ENCODE measurements at regions not wholly inside any gene's neighbourhood (a gene's known extent, or its start where the extent isn't known, plus 50 kb on each side); places are given as distances from the start of the nearest gene placed in this dataset.

GRCh38 chr4:138910914-138911336, 104.7 kb upstream of the NOCT start:
- DNase-seq (ENCODE audit: extremely low spot score, unreplicated experiment), result peak; percentile 86
- H3K4me1 Mint-ChIP-seq (ENCODE audit: unreplicated experiment), result peaks cover 14% of the 10 kb centered on the region
- H3K27me3 Mint-ChIP-seq (ENCODE audit: unreplicated experiment), result no peaks in the 10 kb centered on the region
- no peaks in the 10 kb centered on the region for H3K9me3 Mint-ChIP-seq (ENCODE audit: unreplicated experiment)
- no peaks in the 10 kb centered on the region for H3K36me3 Mint-ChIP-seq (ENCODE audit: unreplicated experiment)
- H3K27ac Mint-ChIP-seq (ENCODE audit: unreplicated experiment), result peak overlapping the region; percentile 82
- no peak overlapping the region for H3K4me3 Mint-ChIP-seq (ENCODE audit: unreplicated experiment)
- no peak for TF ChIP-seq CTCF (IDR thresholded peaks at IDR 0.05)

- H3K36me3 Mint-ChIP-seq (ENCODE audit: unreplicated experiment), result no peaks in the 10 kb centered on the region
- H3K4me1 Mint-ChIP-seq (ENCODE audit: unreplicated experiment), result peaks cover 14% of the 10 kb centered on the region
- peak overlapping the region; percentile 82 for H3K27ac Mint-ChIP-seq (ENCODE audit: unreplicated experiment)
- no peaks in the 10 kb centered on the region for H3K27me3 Mint-ChIP-seq (ENCODE audit: unreplicated experiment)
- no peak overlapping the region for H3K4me3 Mint-ChIP-seq (ENCODE audit: unreplicated experiment)
- DNase-seq (ENCODE audit: extremely low spot score, unreplicated experiment), result no peak
- no peaks in the 10 kb centered on the region for H3K9me3 Mint-ChIP-seq (ENCODE audit: unreplicated experiment)
- TF ChIP-seq CTCF (IDR thresholded peaks at IDR 0.05), result no peak
Observed at GRCh38 chr4:138910195-138910913, 105.2 kb upstream of the NOCT start.

GRCh38 chr4:138909587-138909986, 106.0 kb upstream of the NOCT start:
- Mint-ChIP-seq H3K9me3 (ENCODE audit: unreplicated experiment) (no peaks in the 10 kb centered on the region), H3K27me3 (ENCODE audit: unreplicated experiment) (no peaks in the 10 kb centered on the region), H3K4me3 (ENCODE audit: unreplicated experiment) (no peak overlapping the region), H3K36me3 (ENCODE audit: unreplicated experiment) (no peaks in the 10 kb centered on the region), H3K27ac (ENCODE audit: unreplicated experiment) (no peak overlapping the region), H3K4me1 (ENCODE audit: unreplicated experiment) (peaks cover 14% of the 10 kb centered on the region)
- no peak for TF ChIP-seq CTCF (IDR thresholded peaks at IDR 0.05)
- no peak for DNase-seq (ENCODE audit: extremely low spot score, unreplicated experiment)

GRCh38 chr4:138908134-138908533, 107.4 kb upstream of the NOCT start:
- H3K4me1 Mint-ChIP-seq (ENCODE audit: unreplicated experiment), result peaks cover 14% of the 10 kb centered on the region
- TF ChIP-seq CTCF (IDR thresholded peaks at IDR 0.05), result no peak
- H3K36me3 Mint-ChIP-seq (ENCODE audit: unreplicated experiment), result no peaks in the 10 kb centered on the region
- H3K4me3 Mint-ChIP-seq (ENCODE audit: unreplicated experiment), result no peak overlapping the region
- DNase-seq (ENCODE audit: extremely low spot score, unreplicated experiment), result no peak
- no peak overlapping the region for H3K27ac Mint-ChIP-seq (ENCODE audit: unreplicated experiment)
- H3K9me3 Mint-ChIP-seq (ENCODE audit: unreplicated experiment), result no peaks in the 10 kb centered on the region
- no peaks in the 10 kb centered on the region for H3K27me3 Mint-ChIP-seq (ENCODE audit: unreplicated experiment)

- no peak for TF ChIP-seq CTCF (IDR thresholded peaks at IDR 0.05)
- peaks cover 14% of the 10 kb centered on the region for H3K4me1 Mint-ChIP-seq (ENCODE audit: unreplicated experiment)
- H3K27me3 Mint-ChIP-seq (ENCODE audit: unreplicated experiment), result no peaks in the 10 kb centered on the region
- no peak for DNase-seq (ENCODE audit: extremely low spot score, unreplicated experiment)
- no peaks in the 10 kb centered on the region for H3K9me3 Mint-ChIP-seq (ENCODE audit: unreplicated experiment)
- H3K27ac Mint-ChIP-seq (ENCODE audit: unreplicated experiment), result no peak overlapping the region
- no peaks in the 10 kb centered on the region for H3K36me3 Mint-ChIP-seq (ENCODE audit: unreplicated experiment)
- no peak overlapping the region for H3K4me3 Mint-ChIP-seq (ENCODE audit: unreplicated experiment)
Observed at GRCh38 chr4:138907174-138907573, 108.4 kb upstream of the NOCT start.
